ENCODE measurements at regions not wholly inside any gene's neighbourhood (a gene's known extent, or its start where the extent isn't known, plus 50 kb on each side); places are given as distances from the start of the nearest gene placed in this dataset.

DNA sequence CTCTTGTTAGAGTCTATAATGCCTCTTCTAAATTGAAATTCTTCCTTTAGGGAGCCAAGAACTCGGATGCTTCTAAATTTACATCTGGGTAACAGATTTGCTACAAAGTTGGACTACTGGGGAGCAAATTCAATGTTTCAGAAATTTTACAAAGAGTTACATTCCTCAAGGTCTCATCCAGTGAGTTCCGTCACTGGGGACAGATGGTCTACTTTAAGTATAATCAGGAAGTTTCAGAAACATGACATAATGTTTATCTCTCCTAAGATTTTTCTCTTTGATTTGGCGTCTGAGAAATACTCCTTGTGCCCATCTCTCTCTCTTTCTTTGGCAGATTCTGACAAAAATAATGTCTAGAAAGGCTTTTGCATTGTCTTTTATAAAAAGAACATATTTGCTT is 81.5 kb upstream of the MBNL2 start:
- no peak for TF ChIP-seq CTCF (IDR thresholded peaks at IDR 0.05; ENCODE audit: insufficient read depth, low read length, poor library complexity, severe bottlenecking)
- TF ChIP-seq EZH2phosphoT487 (conservative IDR thresholded peaks at IDR 0.05; ENCODE audit: low read length): no peak
